Cardiac fibroblast (primary cell): ENCODE measurements at regions not wholly inside any gene's neighbourhood (a gene's known extent, or its start where the extent isn't known, plus 50 kb on each side); places are given as distances from the start of the nearest gene placed in this dataset.

ENCODE experiments used
- DNase-seq, 2 donors: peaks; one replicate each; pipeline versions ENCODE4 v3.0.0 to v3.0.0-alpha.2; 2010; ENCODE audit warnings: low read depth in 2 of 2
- H3K4me3 ChIP-seq, 2 donors: replicated peaks in 1 of 2; 1 replicate in 1 of 2; 2 replicates in 1 of 2; pipeline ENCODE4 v1.5.1; 2011; ENCODE audit warnings: low read depth in 2 of 2, low read length in 2 of 2, mild to moderate bottlenecking in 2 of 2, moderate library complexity in 1 of 2
- TF ChIP-seq, protein P1 (sequence below): IDR thresholded peaks from one replicate; pipeline ENCODE4 v1.5.1; 2011; ENCODE audit warnings: low read depth, mild to moderate bottlenecking, low read length, inconsistent platforms

DNA sequence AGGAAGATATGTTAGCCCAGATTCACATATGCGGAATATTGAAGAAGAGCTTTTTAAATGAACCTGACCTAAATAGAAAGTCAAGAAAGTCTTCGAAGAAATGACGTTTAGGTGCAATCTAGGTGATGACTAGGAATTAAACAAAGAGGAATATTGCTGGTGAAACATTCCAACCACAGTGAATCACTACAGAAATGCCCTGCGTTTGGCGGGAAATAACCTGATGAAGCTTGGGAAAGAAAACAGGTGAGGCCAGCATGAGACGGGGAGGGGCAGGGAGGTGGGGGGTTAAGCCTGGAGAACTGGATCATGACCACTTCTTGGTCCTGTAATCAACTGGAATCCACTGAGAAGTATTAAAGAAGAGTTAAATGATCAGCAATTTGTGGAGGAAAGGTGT lies 299.4 kb upstream of the VSTM2A start:
- no peak for DNase-seq
- TF ChIP-seq, protein P1, sequence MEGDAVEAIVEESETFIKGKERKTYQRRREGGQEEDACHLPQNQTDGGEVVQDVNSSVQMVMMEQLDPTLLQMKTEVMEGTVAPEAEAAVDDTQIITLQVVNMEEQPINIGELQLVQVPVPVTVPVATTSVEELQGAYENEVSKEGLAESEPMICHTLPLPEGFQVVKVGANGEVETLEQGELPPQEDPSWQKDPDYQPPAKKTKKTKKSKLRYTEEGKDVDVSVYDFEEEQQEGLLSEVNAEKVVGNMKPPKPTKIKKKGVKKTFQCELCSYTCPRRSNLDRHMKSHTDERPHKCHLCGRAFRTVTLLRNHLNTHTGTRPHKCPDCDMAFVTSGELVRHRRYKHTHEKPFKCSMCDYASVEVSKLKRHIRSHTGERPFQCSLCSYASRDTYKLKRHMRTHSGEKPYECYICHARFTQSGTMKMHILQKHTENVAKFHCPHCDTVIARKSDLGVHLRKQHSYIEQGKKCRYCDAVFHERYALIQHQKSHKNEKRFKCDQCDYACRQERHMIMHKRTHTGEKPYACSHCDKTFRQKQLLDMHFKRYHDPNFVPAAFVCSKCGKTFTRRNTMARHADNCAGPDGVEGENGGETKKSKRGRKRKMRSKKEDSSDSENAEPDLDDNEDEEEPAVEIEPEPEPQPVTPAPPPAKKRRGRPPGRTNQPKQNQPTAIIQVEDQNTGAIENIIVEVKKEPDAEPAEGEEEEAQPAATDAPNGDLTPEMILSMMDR, result no peak
- H3K4me3 ChIP-seq, result no peak overlapping the region

DNA sequence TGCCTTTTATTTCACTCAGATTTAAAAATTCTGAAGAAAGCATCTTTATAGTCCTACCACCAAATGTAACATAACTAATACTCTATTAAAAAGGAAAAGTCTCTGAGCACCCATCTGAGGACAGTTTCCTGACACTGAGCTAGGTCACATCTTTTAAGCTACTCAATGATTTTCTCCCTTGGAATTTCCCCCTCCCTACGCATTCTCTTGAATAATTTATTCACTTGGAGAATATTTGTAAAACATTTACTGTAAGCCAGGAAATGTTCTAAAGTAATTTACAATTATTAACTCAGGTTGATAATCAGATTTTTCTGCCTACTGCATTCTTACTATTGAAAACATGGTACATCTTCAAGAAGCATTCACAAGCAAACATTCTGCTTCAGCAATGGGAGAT lies 297.2 kb upstream of the VSTM2A start:
- H3K4me3 ChIP-seq, result no peak overlapping the region
- TF ChIP-seq, protein P1, result no peak
- no peak for DNase-seq

DNA sequence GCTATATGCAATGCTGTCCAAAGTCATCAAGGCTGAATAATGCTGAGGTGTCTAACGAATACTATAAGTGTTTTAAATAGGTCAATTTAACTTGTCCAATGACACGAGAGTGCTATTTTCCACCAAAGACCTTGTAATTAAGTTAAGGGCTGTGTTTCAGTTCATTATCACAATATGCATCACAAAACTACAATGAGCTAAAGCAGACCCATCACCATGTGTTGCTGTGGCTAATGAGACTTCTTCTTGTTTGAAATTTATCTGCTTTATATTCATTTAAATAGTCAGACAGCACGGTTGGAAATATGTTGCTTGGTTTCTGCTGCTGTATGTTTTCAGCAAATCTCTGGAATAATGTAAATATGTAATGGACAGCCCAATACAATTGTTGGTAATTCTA lies 292.5 kb upstream of the VSTM2A start:
- no peak for DNase-seq
- TF ChIP-seq, protein P1, result no peak
- no peak overlapping the region for H3K4me3 ChIP-seq

DNA sequence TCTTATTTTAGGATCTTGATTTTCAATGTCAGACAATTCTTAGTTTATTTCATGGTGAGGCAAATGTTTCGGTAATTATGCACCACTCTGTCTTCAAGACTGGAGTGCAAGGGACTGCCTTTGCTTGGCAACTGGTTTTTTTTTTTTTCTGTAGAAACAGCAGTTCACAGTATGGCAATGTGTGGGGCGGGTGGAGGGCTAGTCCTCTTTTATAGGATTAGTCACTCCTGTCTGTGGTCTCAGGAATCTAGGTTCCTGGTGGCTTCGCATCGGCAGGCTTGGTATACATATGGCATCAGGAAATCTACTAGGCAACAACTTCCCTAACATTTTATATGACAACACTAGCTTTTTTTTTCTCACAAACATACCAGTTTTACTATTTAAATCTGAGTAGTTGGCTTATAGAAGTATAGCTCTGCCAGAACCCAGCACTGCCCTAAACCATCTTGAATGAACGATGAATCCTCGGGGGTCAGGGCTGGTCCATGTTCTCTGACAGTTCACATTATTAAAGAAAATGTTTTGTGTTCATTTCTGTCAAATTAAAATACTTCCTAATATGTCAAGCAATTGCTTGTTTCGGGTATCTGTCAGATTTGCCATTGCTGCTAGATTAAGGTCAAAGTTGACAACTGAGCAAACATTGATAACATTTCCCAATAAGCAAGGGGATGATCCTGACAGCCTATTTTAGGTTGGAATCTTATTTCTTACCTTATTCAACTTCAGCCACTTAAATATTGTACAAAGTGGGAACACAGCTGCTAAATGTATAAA lies 289.7 kb upstream of the VSTM2A start:
- no peak for DNase-seq
- TF ChIP-seq, protein P1, result no peak
- no peak overlapping the region for H3K4me3 ChIP-seq

DNA sequence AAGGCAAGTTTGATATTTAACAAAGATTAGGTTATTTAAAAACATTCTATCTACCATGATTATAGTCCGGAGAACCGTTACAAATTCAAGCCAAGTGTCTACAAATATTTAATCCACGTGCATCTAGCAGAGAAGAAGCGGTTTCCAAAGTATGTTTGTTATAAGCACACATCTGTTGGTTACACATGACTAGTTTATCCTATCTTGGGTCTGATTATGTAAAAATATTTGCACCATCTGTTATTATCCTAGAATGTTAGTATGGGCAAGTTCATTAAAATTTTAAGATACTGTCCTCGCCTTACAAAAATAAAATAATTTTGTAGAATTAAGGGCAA lies 289.2 kb upstream of the VSTM2A start:
- TF ChIP-seq, protein P1, result no peak
- H3K4me3 ChIP-seq, result no peak overlapping the region
- DNase-seq, result no peak

DNA sequence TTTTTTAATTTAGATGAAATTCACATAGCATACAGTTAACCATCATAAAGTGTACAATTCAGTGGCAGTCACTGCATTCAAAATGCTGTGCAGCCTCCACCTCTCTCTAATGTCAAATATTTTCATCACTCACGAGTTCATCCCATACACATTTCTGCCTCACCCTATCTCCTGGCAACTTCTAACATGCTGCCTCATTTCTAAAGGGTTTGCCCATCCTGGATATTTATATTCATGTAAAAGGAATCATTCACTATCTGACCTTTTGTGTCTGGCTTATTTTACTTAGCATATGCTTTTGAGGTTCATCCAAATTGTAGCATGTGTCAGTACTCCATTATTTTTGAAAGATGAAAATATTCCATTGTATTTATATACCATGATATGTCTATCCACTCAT lies 286.9 kb upstream of the VSTM2A start:
- H3K4me3 ChIP-seq, result no peak overlapping the region
- TF ChIP-seq, protein P1, result no peak
- no peak for DNase-seq

DNA sequence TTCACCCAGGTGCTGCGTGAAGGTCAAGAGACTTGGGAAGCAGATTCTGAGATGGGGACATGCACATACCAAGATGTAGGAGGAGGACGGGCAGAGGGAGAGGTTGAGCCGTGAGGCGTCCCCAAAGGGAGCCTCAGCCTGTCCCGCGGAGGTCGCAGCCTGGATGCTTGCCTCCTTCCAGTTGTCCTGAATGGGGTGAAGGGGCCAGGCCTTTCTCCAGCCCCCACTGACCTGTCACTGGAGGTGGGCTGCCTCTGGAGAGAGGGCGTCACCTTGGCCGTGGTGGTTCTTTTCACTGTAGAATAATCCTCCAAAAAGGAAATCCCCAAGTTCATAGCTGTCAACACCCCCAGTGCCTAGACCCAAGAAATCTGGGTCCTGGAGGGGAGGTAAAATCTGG lies 283.0 kb upstream of the VSTM2A start:
- TF ChIP-seq, protein P1, result no peak
- no peak overlapping the region for H3K4me3 ChIP-seq
- DNase-seq, result no peak
